K562 (cell line): ENCODE measurements at regions not wholly inside any gene's neighbourhood (a gene's known extent, or its start where the extent isn't known, plus 50 kb on each side); places are given as distances from the start of the nearest gene placed in this dataset.
A peak's percentile ranks its signal among the peaks of the same experiment; 100 is the strongest.

ENCODE experiments used
- MECOM ChIP-seq: fragments of 250-450 bp; sonication (Bioruptor Pico); IDR thresholded peaks from 2 replicates; pipeline ENCODE4 v1.8.0; 2022; ENCODE audit warnings: inconsistent platforms
- NCOA6 ChIP-seq: fragments of 450-650 bp; IDR thresholded peaks from 2 replicates; pipeline ENCODE4 v1.6.1; 2017; ENCODE audit warnings: mild to moderate bottlenecking
- PYGO2 ChIP-seq: fragments of 450-650 bp; IDR thresholded peaks from 2 replicates; pipeline ENCODE4 v1.6.1; 2016; ENCODE audit warnings: mild to moderate bottlenecking, missing genetic modification characterization, moderate library complexity, missing compliant biosample characterization
- SRSF9 ChIP-seq: fragments of 200-400 bp; formaldehyde crosslinking; IDR thresholded peaks from 2 replicates; pipeline ENCODE4 v1.6.1; 2017; ENCODE audit warnings: low read depth, low read length, borderline replicate concordance
- TEAD2 ChIP-seq: fragments of 450-650 bp; IDR thresholded peaks from 2 replicates; pipeline ENCODE4 v1.6.1; 2016; ENCODE audit warnings: missing genetic modification characterization, control low read depth, missing compliant biosample characterization
- ZBED1 ChIP-seq: IDR thresholded peaks from 2 replicates; pipeline ENCODE4 v1.6.1; 2014
- ZEB2 ChIP-seq: fragments of 450-650 bp; IDR thresholded peaks from 2 replicates; pipeline ENCODE4 v1.6.1; 2016
- ZKSCAN3 ChIP-seq: fragments of 250-450 bp; sonication (Bioruptor Pico); IDR thresholded peaks from 2 replicates; pipeline ENCODE4 v1.4.0; 2020
- ZNF12 ChIP-seq: sonication (generic); formaldehyde crosslinking; IDR thresholded peaks from 2 replicates; pipeline ENCODE4 v1.4.0; 2020; ENCODE audit warnings: mild to moderate bottlenecking, missing genetic modification reagents
- TF ChIP-seq, protein P1 (sequence below): sonication (generic); formaldehyde crosslinking; IDR thresholded peaks from 2 replicates; pipeline ENCODE4 v1.8.0; 2022; ENCODE audit warnings: mild to moderate bottlenecking, missing genetic modification reagents
- TF ChIP-seq, protein P2 (sequence below): sonication (generic); formaldehyde crosslinking; IDR thresholded peaks from 2 replicates; pipeline ENCODE4 v1.8.0; 2023; ENCODE audit warnings: missing genetic modification reagents, mild to moderate bottlenecking, borderline replicate concordance
- TF ChIP-seq, protein P3 (sequence below): fragments of 450-650 bp; IDR thresholded peaks from 2 replicates; pipeline ENCODE4 v1.6.1; 2016
- TF ChIP-seq, protein P4 (sequence below): sonication (generic); formaldehyde crosslinking; IDR thresholded peaks from 2 replicates; pipeline ENCODE4 v1.8.1; 2023; ENCODE audit warnings: missing genetic modification reagents, mild to moderate bottlenecking, borderline replicate concordance
- TF ChIP-seq, protein P5 (sequence below): fragments of 150-350 bp; IDR thresholded peaks from 2 replicates; pipeline ENCODE4 v1.6.1; 2014; ENCODE audit warnings: low read depth, mild to moderate bottlenecking, low read length, borderline replicate concordance

DNA sequence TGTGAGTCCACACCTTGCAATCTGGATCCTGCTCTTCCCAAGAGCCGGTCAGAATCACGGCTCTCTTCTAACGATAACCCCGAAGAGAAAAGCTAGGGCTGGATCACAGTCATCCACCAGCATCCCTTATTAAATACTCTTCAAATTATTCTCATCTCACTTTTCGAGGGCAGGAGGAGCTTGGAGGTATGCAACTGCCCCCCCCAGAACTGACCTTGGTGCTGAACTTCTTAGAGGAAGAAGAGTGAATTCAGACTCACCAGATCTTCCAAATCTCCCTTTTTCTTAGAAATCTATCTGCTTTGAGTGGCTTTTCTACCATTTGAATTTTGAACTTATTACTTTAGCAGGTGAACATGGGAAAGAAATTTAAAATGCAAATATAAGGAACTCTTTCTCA lies 75.7 kb downstream of the MED10 start (continued):
- TF ChIP-seq, protein P1, sequence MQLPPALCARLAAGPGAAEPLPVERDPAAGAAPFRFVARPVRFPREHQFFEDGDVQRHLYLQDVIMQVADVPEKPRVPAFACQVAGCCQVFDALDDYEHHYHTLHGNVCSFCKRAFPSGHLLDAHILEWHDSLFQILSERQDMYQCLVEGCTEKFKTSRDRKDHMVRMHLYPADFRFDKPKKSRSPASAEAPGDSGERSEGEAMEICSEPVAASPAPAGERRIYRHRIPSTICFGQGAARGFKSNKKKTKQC (CRISPR knock-in tag), result no peak
- TF ChIP-seq PYGO2 (tag) (no peak), MECOM (CRISPR knock-in tag) (no peak), SRSF9 (no peak), ZKSCAN3 (CRISPR knock-in tag) (no peak), ZNF12 (CRISPR knock-in tag) (no peak), NCOA6 (no peak), ZEB2 (no peak), TEAD2 (peak; percentile 64; the same call in 1 of the 2 replicates), ZBED1 (no peak)
- TF ChIP-seq, protein P2, sequence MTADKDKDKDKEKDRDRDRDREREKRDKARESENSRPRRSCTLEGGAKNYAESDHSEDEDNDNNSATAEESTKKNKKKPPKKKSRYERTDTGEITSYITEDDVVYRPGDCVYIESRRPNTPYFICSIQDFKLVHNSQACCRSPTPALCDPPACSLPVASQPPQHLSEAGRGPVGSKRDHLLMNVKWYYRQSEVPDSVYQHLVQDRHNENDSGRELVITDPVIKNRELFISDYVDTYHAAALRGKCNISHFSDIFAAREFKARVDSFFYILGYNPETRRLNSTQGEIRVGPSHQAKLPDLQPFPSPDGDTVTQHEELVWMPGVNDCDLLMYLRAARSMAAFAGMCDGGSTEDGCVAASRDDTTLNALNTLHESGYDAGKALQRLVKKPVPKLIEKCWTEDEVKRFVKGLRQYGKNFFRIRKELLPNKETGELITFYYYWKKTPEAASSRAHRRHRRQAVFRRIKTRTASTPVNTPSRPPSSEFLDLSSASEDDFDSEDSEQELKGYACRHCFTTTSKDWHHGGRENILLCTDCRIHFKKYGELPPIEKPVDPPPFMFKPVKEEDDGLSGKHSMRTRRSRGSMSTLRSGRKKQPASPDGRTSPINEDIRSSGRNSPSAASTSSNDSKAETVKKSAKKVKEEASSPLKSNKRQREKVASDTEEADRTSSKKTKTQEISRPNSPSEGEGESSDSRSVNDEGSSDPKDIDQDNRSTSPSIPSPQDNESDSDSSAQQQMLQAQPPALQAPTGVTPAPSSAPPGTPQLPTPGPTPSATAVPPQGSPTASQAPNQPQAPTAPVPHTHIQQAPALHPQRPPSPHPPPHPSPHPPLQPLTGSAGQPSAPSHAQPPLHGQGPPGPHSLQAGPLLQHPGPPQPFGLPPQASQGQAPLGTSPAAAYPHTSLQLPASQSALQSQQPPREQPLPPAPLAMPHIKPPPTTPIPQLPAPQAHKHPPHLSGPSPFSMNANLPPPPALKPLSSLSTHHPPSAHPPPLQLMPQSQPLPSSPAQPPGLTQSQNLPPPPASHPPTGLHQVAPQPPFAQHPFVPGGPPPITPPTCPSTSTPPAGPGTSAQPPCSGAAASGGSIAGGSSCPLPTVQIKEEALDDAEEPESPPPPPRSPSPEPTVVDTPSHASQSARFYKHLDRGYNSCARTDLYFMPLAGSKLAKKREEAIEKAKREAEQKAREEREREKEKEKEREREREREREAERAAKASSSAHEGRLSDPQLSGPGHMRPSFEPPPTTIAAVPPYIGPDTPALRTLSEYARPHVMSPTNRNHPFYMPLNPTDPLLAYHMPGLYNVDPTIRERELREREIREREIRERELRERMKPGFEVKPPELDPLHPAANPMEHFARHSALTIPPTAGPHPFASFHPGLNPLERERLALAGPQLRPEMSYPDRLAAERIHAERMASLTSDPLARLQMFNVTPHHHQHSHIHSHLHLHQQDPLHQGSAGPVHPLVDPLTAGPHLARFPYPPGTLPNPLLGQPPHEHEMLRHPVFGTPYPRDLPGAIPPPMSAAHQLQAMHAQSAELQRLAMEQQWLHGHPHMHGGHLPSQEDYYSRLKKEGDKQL (CRISPR knock-in tag), result no peak
- TF ChIP-seq, protein P3, sequence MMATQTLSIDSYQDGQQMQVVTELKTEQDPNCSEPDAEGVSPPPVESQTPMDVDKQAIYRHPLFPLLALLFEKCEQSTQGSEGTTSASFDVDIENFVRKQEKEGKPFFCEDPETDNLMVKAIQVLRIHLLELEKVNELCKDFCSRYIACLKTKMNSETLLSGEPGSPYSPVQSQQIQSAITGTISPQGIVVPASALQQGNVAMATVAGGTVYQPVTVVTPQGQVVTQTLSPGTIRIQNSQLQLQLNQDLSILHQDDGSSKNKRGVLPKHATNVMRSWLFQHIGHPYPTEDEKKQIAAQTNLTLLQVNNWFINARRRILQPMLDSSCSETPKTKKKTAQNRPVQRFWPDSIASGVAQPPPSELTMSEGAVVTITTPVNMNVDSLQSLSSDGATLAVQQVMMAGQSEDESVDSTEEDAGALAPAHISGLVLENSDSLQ, result no peak
- TF ChIP-seq, protein P4, sequence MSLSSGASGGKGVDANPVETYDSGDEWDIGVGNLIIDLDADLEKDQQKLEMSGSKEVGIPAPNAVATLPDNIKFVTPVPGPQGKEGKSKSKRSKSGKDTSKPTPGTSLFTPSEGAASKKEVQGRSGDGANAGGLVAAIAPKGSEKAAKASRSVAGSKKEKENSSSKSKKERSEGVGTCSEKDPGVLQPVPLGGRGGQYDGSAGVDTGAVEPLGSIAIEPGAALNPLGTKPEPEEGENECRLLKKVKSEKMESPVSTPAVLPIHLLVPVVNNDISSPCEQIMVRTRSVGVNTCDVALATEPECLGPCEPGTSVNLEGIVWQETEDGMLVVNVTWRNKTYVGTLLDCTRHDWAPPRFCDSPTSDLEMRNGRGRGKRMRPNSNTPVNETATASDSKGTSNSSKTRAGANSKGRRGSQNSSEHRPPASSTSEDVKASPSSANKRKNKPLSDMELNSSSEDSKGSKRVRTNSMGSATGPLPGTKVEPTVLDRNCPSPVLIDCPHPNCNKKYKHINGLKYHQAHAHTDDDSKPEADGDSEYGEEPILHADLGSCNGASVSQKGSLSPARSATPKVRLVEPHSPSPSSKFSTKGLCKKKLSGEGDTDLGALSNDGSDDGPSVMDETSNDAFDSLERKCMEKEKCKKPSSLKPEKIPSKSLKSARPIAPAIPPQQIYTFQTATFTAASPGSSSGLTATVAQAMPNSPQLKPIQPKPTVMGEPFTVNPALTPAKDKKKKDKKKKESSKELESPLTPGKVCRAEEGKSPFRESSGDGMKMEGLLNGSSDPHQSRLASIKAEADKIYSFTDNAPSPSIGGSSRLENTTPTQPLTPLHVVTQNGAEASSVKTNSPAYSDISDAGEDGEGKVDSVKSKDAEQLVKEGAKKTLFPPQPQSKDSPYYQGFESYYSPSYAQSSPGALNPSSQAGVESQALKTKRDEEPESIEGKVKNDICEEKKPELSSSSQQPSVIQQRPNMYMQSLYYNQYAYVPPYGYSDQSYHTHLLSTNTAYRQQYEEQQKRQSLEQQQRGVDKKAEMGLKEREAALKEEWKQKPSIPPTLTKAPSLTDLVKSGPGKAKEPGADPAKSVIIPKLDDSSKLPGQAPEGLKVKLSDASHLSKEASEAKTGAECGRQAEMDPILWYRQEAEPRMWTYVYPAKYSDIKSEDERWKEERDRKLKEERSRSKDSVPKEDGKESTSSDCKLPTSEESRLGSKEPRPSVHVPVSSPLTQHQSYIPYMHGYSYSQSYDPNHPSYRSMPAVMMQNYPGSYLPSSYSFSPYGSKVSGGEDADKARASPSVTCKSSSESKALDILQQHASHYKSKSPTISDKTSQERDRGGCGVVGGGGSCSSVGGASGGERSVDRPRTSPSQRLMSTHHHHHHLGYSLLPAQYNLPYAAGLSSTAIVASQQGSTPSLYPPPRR (CRISPR knock-in tag), result no peak
- TF ChIP-seq, protein P5, sequence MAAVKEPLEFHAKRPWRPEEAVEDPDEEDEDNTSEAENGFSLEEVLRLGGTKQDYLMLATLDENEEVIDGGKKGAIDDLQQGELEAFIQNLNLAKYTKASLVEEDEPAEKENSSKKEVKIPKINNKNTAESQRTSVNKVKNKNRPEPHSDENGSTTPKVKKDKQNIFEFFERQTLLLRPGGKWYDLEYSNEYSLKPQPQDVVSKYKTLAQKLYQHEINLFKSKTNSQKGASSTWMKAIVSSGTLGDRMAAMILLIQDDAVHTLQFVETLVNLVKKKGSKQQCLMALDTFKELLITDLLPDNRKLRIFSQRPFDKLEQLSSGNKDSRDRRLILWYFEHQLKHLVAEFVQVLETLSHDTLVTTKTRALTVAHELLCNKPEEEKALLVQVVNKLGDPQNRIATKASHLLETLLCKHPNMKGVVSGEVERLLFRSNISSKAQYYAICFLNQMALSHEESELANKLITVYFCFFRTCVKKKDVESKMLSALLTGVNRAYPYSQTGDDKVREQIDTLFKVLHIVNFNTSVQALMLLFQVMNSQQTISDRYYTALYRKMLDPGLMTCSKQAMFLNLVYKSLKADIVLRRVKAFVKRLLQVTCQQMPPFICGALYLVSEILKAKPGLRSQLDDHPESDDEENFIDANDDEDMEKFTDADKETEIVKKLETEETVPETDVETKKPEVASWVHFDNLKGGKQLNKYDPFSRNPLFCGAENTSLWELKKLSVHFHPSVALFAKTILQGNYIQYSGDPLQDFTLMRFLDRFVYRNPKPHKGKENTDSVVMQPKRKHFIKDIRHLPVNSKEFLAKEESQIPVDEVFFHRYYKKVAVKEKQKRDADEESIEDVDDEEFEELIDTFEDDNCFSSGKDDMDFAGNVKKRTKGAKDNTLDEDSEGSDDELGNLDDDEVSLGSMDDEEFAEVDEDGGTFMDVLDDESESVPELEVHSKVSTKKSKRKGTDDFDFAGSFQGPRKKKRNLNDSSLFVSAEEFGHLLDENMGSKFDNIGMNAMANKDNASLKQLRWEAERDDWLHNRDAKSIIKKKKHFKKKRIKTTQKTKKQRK, result no peak
